ENCODE measurements at regions not wholly inside any gene's neighbourhood (a gene's known extent, or its start where the extent isn't known, plus 50 kb on each side); places are given as distances from the start of the nearest gene placed in this dataset.
A peak's percentile ranks its signal among the peaks of the same experiment; 100 is the strongest.

GRCh38 chr19:34305221-34306083, 51.1 kb downstream of the GARRE1 start:
- DNase-seq (ENCODE audit: low read depth in 2 of 2): no peak

- no peak for DNase-seq (ENCODE audit: low read depth in 2 of 2)
These were observed 51.9 kb downstream of the GARRE1 start for GRCh38 chr19:34306213-34306661.

GRCh38 chr19:34306824-34307223, 52.5 kb downstream of the GARRE1 start:
- no peak for DNase-seq (ENCODE audit: low read depth in 2 of 2)

GRCh38 chr19:34308381-34309367, 54.3 kb downstream of the GARRE1 start:
- no peak for DNase-seq (ENCODE audit: low read depth in 2 of 2)

DNA sequence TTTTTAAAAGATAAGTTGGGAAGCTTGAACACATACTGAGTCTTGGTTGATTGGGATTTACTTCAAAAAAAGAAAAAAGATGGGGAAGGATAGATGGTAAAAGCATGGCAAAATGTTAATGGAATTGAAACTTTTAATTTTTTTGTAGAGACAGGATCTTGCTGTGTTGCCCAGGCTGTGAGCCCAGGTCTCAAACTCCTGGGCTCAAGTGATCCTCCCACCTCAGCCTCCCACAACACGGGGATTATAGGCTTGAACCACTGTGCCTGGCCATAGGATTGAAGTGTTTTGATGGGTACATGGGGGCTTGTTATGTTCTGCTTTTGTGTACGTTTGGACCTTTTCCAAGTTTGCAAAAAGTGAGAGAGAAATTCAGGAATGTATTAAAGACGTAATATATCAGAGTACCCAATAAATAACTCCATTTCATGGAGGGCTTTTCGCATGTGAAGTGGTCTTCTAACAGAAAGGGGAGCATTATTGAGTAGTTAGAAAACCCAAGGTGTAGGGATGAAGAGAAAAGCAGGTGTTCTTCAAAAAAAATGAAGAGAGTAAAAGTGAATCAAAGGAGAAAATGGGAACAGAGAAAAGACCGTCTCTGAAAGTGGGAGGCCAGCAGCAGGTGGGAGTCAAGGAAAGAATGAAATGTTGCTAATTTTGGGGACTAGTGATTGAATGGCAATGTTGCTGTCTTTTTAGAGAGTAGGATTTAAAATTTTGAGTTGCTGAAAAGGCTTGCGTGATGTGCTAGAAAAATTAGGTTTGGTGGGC, 55.2 kb downstream of the GARRE1 start:
- no peak for DNase-seq (ENCODE audit: low read depth in 2 of 2)

- no peak for DNase-seq (ENCODE audit: low read depth in 2 of 2)
These were observed 54.5 kb upstream of the GPI start for GRCh38 chr19:34310494-34310981.

GRCh38 chr19:34313188-34313587, 51.8 kb upstream of the GPI start:
- DNase-seq (ENCODE audit: low read depth in 2 of 2): peak in 1 of 2 experiments; percentile 13

- no peak for DNase-seq (ENCODE audit: low read depth in 2 of 2)
These were observed 50.3 kb upstream of the GPI start for GRCh38 chr19:34314437-34315313.
